DMS153 treated with DMSO at 0.1 percent for 48 hours (cell line): ENCODE measurements at regions not wholly inside any gene's neighbourhood (a gene's known extent, or its start where the extent isn't known, plus 50 kb on each side); places are given as distances from the start of the nearest gene placed in this dataset.
"Not testable (repeated sequence)": the region's sequence is repeated elsewhere in the genome, so short reads cannot be mapped to it uniquely, and the experiment has no call there.

Experiments used
- DNase-seq: peaks from one replicate; lab custom pipeline; 2025; ENCODE audit not compliant: unreplicated experiment; lab: John Stamatoyannopoulos, UW

- no peak for DNase-seq
These were observed 713.0 kb downstream of the BRINP3 start for GRCh38 chr1:189764391-189765320.

- DNase-seq = no peak
These were observed 708.2 kb downstream of the BRINP3 start for GRCh38 chr1:189769448-189769847.

GRCh38 chr1:189774721-189775287, 702.9 kb downstream of the BRINP3 start:
- DNase-seq = no peak

GRCh38 chr1:189775343-189775742, 702.3 kb downstream of the BRINP3 start:
- DNase-seq = no peak

- DNase-seq = no peak
These were observed 698.6 kb downstream of the BRINP3 start for GRCh38 chr1:189779034-189779433.

GRCh38 chr1:189782295-189782694, 695.4 kb downstream of the BRINP3 start:
- DNase-seq = no peak

- DNase-seq = no peak
These were observed 694.2 kb downstream of the BRINP3 start for GRCh38 chr1:189783456-189783855.

GRCh38 chr1:189786761-189787160, 690.9 kb downstream of the BRINP3 start:
- DNase-seq = no peak

- DNase-seq = no peak
These were observed 690.5 kb downstream of the BRINP3 start for GRCh38 chr1:189787201-189787600.

- no peak for DNase-seq
These were observed 687.3 kb downstream of the BRINP3 start for GRCh38 chr1:189790335-189790734.

- no peak for DNase-seq
These were observed 674.3 kb downstream of the BRINP3 start for GRCh38 chr1:189803364-189803763.

- DNase-seq = no peak
These were observed 673.3 kb downstream of the BRINP3 start for GRCh38 chr1:189804352-189804751.

GRCh38 chr1:189805735-189806134, 671.9 kb downstream of the BRINP3 start:
- DNase-seq = no peak

GRCh38 chr1:189810639-189811038, 667.0 kb downstream of the BRINP3 start:
- not testable (repeated sequence) for DNase-seq

GRCh38 chr1:189811960-189812359, 665.7 kb downstream of the BRINP3 start:
- DNase-seq = no peak

- no peak for DNase-seq
These were observed 661.1 kb downstream of the BRINP3 start for GRCh38 chr1:189816558-189816957.

- no peak for DNase-seq
These were observed 657.9 kb downstream of the BRINP3 start for GRCh38 chr1:189819751-189820150.

GRCh38 chr1:189821833-189822232, 655.8 kb downstream of the BRINP3 start:
- DNase-seq = no peak

GRCh38 chr1:189834813-189835212, 642.9 kb downstream of the BRINP3 start:
- no peak for DNase-seq

- no peak for DNase-seq
These were observed 630.1 kb downstream of the BRINP3 start for GRCh38 chr1:189847613-189848012.

GRCh38 chr1:189851806-189852367, 625.8 kb downstream of the BRINP3 start:
- no peak for DNase-seq

GRCh38 chr1:189859385-189859977, 618.2 kb downstream of the BRINP3 start:
- no peak for DNase-seq
